SK-N-MC (cell line): ENCODE measurements at regions not wholly inside any gene's neighbourhood (a gene's known extent, or its start where the extent isn't known, plus 50 kb on each side); places are given as distances from the start of the nearest gene placed in this dataset.

ENCODE experiments used
- EZH2 ChIP-seq: fragments of 200-600 bp; sonication (generic); IDR thresholded peaks from one replicate; pipeline ENCODE4 v1.6.1; 2017; ENCODE audit warnings: antibody characterized with exemption
- FOXP2 ChIP-seq: optimal IDR thresholded peaks from 2 replicates; pipeline ENCODE3; 2011; ENCODE audit warnings: mild to moderate bottlenecking, moderate library complexity; ENCODE audit not compliant: insufficient read depth; ENCODE audit errors: extremely low read length, control extremely low read depth
- POLR2AphosphoS5 ChIP-seq: IDR thresholded peaks from 2 replicates; pipeline ENCODE4 v1.6.1; 2012; ENCODE audit warnings: mild to moderate bottlenecking, low read depth, low read length, borderline replicate concordance

GRCh38 chr15:46892621-46893160, 824.6 kb upstream of the SEMA6D start:
- TF ChIP-seq EZH2, result no peak
- TF ChIP-seq POLR2AphosphoS5, result no peak
- TF ChIP-seq FOXP2, result no peak
